Testis (tissue), 2 donors: ENCODE measurements at regions not wholly inside any gene's neighbourhood (a gene's known extent, or its start where the extent isn't known, plus 50 kb on each side); places are given as distances from the start of the nearest gene placed in this dataset.

Experiments
- CTCF ChIP-seq, 3 experiments: fragments of 450-650 bp in 2 of 3; fragments of 200-600 bp in 1 of 3; sonication (generic) in 1 of 3; IDR thresholded peaks; one replicate each; pipeline ENCODE4 v1.5.1; 2016 to 2019; ENCODE audit warnings: antibody characterized with exemption in 3 of 3, mild to moderate bottlenecking in 2 of 3, moderate library complexity in 1 of 3
- POLR2A ChIP-seq: fragments of 450-650 bp; IDR thresholded peaks from one replicate; pipeline ENCODE4 v1.6.1; 2017; ENCODE audit warnings: antibody characterized with exemption, mild to moderate bottlenecking, moderate library complexity

DNA sequence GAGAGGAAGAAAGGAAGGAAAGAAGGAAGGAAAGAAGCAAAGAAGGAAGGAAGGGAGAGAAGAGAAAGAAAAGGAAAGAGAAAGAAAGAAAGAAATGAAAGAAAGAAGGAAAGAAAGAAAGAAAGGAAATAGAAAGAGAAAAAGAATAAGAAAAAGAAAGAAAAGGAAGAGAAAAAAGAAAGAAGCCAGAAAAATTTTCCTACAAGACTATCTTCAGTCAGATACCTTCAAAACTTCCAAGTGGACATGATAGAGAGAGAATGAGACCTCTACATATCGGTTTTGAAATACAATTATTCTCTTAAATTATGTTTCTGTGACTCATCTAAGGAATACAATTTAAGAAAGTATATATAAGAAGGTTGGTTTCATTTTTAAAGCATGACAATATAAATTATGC lies 1369.0 kb downstream of the ZPLD1 start:
- no peak for TF ChIP-seq CTCF (IDR thresholded peaks at IDR 0.05)
- no peak for TF ChIP-seq POLR2A
